Stimulated activated CD8-positive, alpha-beta memory T cell treated with anti-CD3 and anti-CD28 coated beads, Interleukin-7, amount 100 ng/mL, for 1 hour (primary cell): ENCODE measurements at regions not wholly inside any gene's neighbourhood (a gene's known extent, or its start where the extent isn't known, plus 50 kb on each side); places are given as distances from the start of the nearest gene placed in this dataset.
"Not testable (repeated sequence)": the region's sequence is repeated elsewhere in the genome, so short reads cannot be mapped to it uniquely, and the experiment has no call there.

ENCODE experiments used
- DNase-seq, 2 donors: peaks; one replicate each; pipeline ENCODE4 v3.0.0-alpha.2; 2020; ENCODE audit warnings: low read depth in 2 of 2

GRCh38 chr10:43855667-43856210 lies 207.1 kb upstream of the ZNF32 start:
- no peak for DNase-seq

- no peak for DNase-seq
These were observed 205.3 kb upstream of the ZNF32 start for GRCh38 chr10:43854007-43854406.

- no peak for DNase-seq
These were observed 204.7 kb upstream of the ZNF32 start for GRCh38 chr10:43853369-43853768.

GRCh38 chr10:43852644-43853214 lies 204.0 kb upstream of the ZNF32 start:
- no peak for DNase-seq

- no peak for DNase-seq
These were observed 203.5 kb upstream of the ZNF32 start for GRCh38 chr10:43852149-43852548.

- no peak for DNase-seq
These were observed 202.3 kb upstream of the ZNF32 start for GRCh38 chr10:43851030-43851429.

GRCh38 chr10:43849551-43849950 lies 200.9 kb upstream of the ZNF32 start:
- DNase-seq: no peak

GRCh38 chr10:43846968-43847367 lies 198.3 kb upstream of the ZNF32 start:
- DNase-seq: no peak

- no peak for DNase-seq
These were observed 197.6 kb upstream of the ZNF32 start for GRCh38 chr10:43846187-43846680.

- no peak for DNase-seq
These were observed 196.4 kb upstream of the ZNF32 start for GRCh38 chr10:43845121-43845520.

GRCh38 chr10:43844221-43844620 lies 195.5 kb upstream of the ZNF32 start:
- no peak for DNase-seq

GRCh38 chr10:43843321-43844101 lies 194.8 kb upstream of the ZNF32 start:
- DNase-seq: no peak

GRCh38 chr10:43842496-43842895 lies 193.8 kb upstream of the ZNF32 start:
- DNase-seq: no peak

- no peak for DNase-seq
These were observed 193.4 kb upstream of the ZNF32 start for GRCh38 chr10:43842072-43842471.

- no peak for DNase-seq
These were observed 191.3 kb upstream of the ZNF32 start for GRCh38 chr10:43839973-43840372.

GRCh38 chr10:43834751-43835150 lies 186.1 kb upstream of the ZNF32 start:
- not testable (repeated sequence) for DNase-seq

GRCh38 chr10:43827853-43828252 lies 179.2 kb upstream of the ZNF32 start:
- DNase-seq: no peak

- no peak for DNase-seq
These were observed 177.3 kb upstream of the ZNF32 start for GRCh38 chr10:43825984-43826383.

GRCh38 chr10:43825421-43825820 lies 176.7 kb upstream of the ZNF32 start:
- DNase-seq: no peak

GRCh38 chr10:43824934-43825333 lies 176.3 kb upstream of the ZNF32 start:
- no peak for DNase-seq

- no peak for DNase-seq
These were observed 174.2 kb upstream of the ZNF32 start for GRCh38 chr10:43822631-43823580.

- DNase-seq: no peak
These were observed 172.4 kb upstream of the ZNF32 start for GRCh38 chr10:43821103-43821502.
